Vagina (tissue), 2 donors: ENCODE measurements at regions not wholly inside any gene's neighbourhood (a gene's known extent, or its start where the extent isn't known, plus 50 kb on each side); places are given as distances from the start of the nearest gene placed in this dataset.

Experiments used
- CTCF ChIP-seq, 3 experiments: fragments of 450-650 bp in 2 of 3; fragments of 200-600 bp in 1 of 3; sonication (generic) in 1 of 3; IDR thresholded peaks; one replicate each; pipeline ENCODE4 v1.5.1; 2017 to 2019; ENCODE audit warnings: antibody characterized with exemption in 3 of 3, mild to moderate bottlenecking in 2 of 3, moderate library complexity in 2 of 3
- POLR2A ChIP-seq, 2 donors: fragments of 450-650 bp; IDR thresholded peaks; one replicate each; pipeline ENCODE4 v1.6.1; 2017; ENCODE audit warnings: antibody characterized with exemption in 2 of 2, mild to moderate bottlenecking in 2 of 2, moderate library complexity in 2 of 2

- TF ChIP-seq POLR2A (IDR thresholded peaks at IDR 0.05) = no peak
- no peak for TF ChIP-seq CTCF (IDR thresholded peaks at IDR 0.05)
Measured at GRCh38 chr3:5319454-5319853, 131.9 kb downstream of the EDEM1 start.
